H1 (cell line): ENCODE measurements at regions not wholly inside any gene's neighbourhood (a gene's known extent, or its start where the extent isn't known, plus 50 kb on each side); places are given as distances from the start of the nearest gene placed in this dataset.

Experiments used
- POU5F1 ChIP-seq: IDR thresholded peaks from 2 replicates; pipeline ENCODE4 v1.6.1; 2011; ENCODE audit warnings: low read depth, mild to moderate bottlenecking, low read length, moderate library complexity

GRCh38 chr4:20509315-20509714, 190.9 kb upstream of the PACRGL start (continued):
- no peak for TF ChIP-seq POU5F1
